Stimulated activated CD4-positive, alpha-beta T cell treated with anti-CD3 and anti-CD28 coated beads, Interleukin-4, amount 100 ng/mL, for 24 hours (primary cell): ENCODE measurements at regions not wholly inside any gene's neighbourhood (a gene's known extent, or its start where the extent isn't known, plus 50 kb on each side); places are given as distances from the start of the nearest gene placed in this dataset.

Source experiments
- DNase-seq: peaks from one replicate; pipeline ENCODE4 v3.0.0-alpha.2; 2020

GRCh38 chr2:3138621-3139020 lies 239.0 kb downstream of the EIPR1 start:
- no peak for DNase-seq

GRCh38 chr2:3137651-3138300 lies 239.8 kb downstream of the EIPR1 start:
- DNase-seq: no peak

DNA sequence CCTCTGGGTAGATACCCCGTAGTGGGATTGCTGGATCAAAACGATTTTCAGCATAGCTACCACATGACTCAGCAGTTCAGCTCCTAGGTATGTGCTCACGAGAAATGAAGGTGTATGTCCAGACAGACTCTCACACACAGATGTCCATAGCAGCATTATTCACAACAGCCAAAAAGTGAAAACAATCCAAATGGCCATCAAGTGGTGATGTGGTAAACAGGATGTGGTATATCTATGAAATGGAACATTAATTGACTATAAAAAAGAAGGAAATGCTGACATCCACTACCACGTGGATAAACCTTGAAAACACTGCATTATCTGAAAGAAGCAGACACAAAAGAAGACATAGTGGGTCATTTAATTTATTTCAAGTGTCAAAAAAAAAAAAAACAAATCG lies 241.9 kb downstream of the EIPR1 start:
- no peak for DNase-seq

- no peak for DNase-seq
These were observed 243.5 kb downstream of the EIPR1 start for GRCh38 chr2:3134026-3134571.

DNA sequence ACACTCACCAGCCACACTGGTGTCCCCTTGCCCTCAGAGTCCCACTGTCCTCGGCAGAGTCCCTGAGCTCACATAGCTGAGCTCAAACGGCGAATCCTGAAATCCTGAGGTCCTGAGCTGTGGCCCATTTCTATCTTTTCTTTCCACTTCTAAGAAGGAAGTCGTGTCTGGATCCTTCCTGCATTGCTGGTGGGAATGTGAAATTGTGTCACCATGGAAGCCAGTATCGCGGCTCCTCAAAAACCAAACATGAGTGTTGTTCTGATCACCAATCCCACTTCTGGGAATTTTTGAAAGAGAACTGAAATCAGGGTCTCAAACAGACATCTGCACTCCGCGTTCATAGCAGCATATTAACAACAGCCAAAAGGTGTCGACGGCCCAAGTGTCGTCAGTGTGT lies 244.7 kb downstream of the EIPR1 start:
- no peak for DNase-seq

DNA sequence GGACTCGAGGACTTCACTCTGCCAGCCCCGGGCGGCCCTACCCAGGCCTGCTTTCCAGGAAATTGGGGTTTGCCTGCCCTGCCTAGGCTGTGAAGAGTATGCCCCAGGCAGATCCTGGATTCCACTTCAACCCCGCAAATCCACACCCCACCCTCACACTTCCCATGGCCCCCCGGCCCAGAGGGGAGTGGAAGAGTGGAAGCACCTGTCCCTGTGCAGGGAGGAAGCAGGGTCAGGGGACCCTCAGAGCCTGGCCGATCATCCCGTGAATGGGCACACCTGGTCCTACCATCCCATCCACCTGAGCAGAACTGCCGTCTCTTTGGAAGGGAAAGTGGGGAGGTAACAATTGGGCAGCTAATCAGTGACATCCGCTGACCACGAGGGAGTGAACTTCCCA lies 245.2 kb downstream of the EIPR1 start:
- no peak for DNase-seq

GRCh38 chr2:3131636-3132326 lies 245.8 kb downstream of the EIPR1 start:
- DNase-seq: no peak

GRCh38 chr2:3130889-3131635 lies 246.6 kb downstream of the EIPR1 start:
- no peak for DNase-seq

DNA sequence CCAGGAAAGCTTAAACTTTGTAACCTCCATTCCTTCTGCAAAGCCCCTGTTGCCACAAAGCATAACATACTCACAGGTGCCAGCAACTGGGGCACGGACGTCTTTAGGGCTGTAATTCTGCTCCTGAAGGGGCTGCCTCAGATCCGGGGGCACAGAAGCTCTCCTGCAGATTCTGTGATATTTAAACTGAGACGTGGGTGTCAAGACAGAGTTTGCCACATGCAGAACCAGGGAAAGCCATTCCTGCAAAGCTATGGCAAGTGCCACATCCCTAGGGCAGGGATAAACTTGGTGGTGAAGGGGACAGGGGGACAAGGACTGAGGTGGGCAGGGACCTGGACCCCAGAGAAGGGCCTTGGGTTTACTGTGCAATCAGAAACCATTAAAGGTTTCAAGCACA lies 247.2 kb downstream of the EIPR1 start:
- DNase-seq: no peak

- no peak for DNase-seq
These were observed 247.8 kb downstream of the EIPR1 start for GRCh38 chr2:3129867-3130266.

DNA sequence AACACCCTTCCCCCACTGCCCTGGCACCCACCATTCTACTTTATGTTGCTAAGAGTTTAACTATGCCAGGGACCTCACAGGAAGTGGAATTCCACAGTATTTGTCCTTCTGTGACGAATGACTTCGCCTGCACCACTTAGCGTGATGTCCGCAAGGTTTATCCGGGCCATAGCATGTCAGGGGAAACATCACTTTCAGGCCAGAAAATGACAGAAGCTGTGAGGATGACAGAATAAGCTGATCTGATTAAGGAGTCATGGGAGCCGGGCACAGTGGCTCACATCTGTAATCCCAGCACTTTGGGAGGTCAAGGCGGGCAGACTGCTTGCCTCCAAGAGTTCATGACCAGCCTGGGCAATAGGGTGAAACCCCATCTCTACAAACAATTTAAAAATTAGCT lies 248.8 kb downstream of the EIPR1 start:
- DNase-seq: no peak

DNA sequence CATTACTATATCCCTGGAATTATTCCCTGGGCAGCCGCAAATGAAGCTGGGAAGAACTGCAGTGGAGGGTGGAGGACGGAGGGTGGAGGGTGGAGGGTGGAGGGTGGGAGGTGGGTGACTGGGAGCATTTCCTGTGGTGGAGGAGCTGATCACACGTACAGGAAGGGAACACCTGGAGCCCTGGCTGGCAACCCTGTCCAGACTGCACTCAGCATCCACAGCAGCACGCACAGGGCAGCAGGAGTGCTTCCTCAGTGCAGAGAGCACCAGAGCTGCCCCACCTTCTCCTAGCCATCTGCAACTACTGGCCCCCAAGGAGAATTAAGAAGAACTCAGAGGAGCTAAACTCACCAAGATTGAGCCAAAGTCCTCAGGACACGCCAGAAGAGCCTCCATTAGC lies 249.9 kb downstream of the EIPR1 start:
- no peak for DNase-seq

GRCh38 chr2:3126911-3127621 lies 250.6 kb downstream of the EIPR1 start:
- DNase-seq: no peak

DNA sequence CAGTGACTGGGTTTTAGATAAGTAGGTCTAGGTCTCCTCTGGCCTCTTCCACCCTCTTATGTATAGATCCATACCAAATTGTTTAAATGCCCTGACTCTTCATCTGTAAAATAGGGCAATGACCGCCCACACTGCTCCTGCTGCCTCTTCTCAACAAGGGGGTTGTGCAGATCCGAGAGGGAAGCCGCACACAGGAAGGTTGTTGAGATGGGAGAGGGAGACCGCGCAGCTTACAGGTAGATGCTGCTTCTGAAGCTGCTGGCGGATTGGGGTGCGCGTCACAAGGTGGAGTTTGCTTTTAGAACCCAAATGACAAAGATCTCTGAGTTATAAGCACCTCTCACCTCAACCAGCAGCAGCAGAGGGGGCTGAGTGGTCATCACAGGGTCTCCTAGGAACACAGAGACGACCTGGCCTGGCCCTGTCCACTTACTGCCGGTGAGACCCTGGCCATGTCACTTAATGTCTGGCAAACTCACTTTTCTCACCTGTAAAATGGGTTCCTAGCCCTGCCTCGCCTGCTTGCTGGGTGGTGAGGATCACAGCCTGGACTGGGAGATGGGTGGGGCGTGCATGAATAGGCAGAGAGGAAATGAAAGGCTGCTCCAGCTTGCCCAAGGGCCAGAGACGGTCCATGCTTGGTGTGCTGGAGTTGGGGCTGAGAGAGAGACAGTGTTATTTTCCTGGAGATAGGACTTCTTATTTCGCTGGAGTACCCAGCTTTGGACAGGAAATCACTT lies 251.3 kb downstream of the EIPR1 start:
- no peak for DNase-seq

GRCh38 chr2:3125761-3126130 lies 251.9 kb downstream of the EIPR1 start:
- DNase-seq: no peak

DNA sequence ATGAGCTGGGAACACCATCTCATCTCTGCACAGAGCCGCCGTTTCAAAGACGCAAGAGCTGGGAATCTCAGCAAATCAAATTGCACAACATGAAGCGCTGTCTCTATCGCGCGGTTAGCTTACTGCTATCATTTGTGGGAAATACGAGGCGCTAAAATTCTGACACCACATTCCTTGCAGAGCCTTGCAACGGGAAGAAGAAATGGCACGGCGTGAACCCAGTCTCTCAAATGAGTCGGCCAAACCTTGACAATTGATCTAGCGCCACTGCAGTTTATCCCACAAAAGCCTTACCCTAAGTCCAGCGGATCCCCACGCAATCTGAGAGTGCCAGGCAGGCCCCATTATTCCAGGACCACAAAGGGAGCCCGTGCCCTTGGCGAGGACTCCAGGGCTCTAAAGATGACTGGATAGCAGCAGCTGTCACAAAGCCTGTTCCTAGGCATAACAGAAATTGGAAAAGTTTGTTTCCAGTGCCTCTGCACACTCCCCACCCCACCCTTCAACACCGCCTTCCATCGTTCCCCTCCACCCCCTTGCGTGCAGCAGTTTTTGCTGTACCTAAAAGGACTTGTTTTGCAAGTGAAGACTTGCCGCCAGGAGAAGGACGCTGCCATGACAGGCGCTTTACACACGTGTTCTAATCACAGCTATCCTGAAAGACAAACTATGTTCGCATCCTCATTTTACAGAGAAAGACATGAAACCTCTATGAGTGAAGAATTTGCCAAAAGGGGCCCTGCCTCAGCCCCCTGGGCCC lies 252.4 kb downstream of the EIPR1 start:
- DNase-seq: no peak

GRCh38 chr2:3122525-3122924 lies 255.1 kb downstream of the EIPR1 start:
- DNase-seq: no peak

GRCh38 chr2:3121601-3122000 lies 256.0 kb downstream of the EIPR1 start:
- DNase-seq: no peak

DNA sequence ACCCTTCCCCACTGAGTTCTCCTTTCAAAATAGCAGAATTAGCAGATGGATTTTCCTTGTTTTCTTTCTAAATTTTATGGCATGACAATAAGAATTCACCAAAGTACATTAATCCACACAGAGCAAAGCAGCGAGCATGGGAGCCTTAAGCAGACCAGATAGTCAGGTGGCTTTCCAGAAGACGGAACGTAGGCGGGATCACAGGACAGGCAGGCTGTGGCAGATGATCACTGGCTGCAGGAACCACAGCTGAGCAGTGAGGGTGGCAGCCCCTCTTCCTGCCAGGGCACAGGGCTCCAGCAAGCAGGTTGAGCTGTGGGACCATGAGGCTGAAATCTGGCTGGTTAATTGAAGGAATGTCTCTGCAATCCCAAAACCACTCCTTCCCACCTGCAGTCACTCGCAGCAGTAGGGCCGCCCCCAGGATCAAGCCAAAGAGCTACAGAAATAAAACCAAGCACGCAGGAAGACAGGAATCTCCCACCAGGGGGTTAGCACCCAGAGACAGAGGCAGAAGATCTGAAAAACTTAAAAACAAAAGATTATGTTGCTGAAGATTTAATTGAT lies 259.9 kb downstream of the EIPR1 start:
- no peak for DNase-seq

DNA sequence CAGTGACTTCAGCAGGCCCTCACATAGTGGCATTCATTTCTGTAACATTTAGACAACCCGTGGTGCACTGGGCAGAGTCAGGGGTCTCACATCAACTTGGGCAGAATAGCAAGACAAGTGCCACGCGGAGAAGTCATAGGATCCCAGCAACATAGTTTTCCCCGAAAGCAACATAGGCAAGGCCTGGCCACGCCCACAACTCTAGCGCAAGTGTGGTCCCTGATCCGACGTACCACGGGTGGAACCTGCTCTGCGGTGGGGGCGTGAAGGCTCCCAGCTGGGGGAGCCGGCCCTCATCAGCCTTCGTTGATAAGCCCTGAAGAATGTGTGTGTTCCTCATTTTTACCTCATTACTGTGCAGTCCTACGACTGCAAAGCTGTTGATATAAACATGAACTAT lies 261.2 kb downstream of the EIPR1 start:
- DNase-seq: no peak

GRCh38 chr2:3115301-3116042 lies 262.1 kb downstream of the EIPR1 start:
- no peak for DNase-seq
